Effector memory CD8-positive, alpha-beta T cell (primary cell): ENCODE measurements at regions not wholly inside any gene's neighbourhood (a gene's known extent, or its start where the extent isn't known, plus 50 kb on each side); places are given as distances from the start of the nearest gene placed in this dataset.
"Not testable (repeated sequence)": the region's sequence is repeated elsewhere in the genome, so short reads cannot be mapped to it uniquely, and the experiment has no call there.

Experiments
- ATAC-seq: fragments of 150-1000 bp; cut with Tn5 transposase; replicated peaks from 2 replicates; pipeline ENCODE4 v1.10.0; 2021; ENCODE audit warnings: mild to moderate bottlenecking, moderate library complexity
- DNase-seq, 3 experiments: peaks; one replicate each; pipeline ENCODE4 v3.0.0; 2021
- H3K27ac Mint-ChIP-seq, 2 donors: one replicate each; pipeline ENCODE4 v1.8.0; 2022; ENCODE audit warnings: mild to moderate bottlenecking in 2 of 2, mixed read lengths in 2 of 2, moderate library complexity in 2 of 2
- H3K27me3 Mint-ChIP-seq, 2 donors: one replicate each; pipeline ENCODE4 v1.8.0; 2022; ENCODE audit warnings: mixed read lengths in 2 of 2
- H3K36me3 Mint-ChIP-seq: one replicate; pipeline ENCODE4 v1.8.0; 2022; ENCODE audit warnings: mild to moderate bottlenecking, moderate library complexity, mixed read lengths; ENCODE audit not compliant: insufficient read depth
- H3K4me1 Mint-ChIP-seq, 2 donors: one replicate each; pipeline ENCODE4 v1.8.0; 2022; ENCODE audit warnings: low read depth in 2 of 2, mixed read lengths in 2 of 2
- H3K4me3 Mint-ChIP-seq, 2 donors: one replicate each; pipeline ENCODE4 v1.8.0; 2022; ENCODE audit warnings: mild to moderate bottlenecking in 2 of 2, mixed read lengths in 2 of 2, moderate library complexity in 2 of 2
- H3K9me3 Mint-ChIP-seq, 2 donors: one replicate each; pipeline ENCODE4 v1.8.0; 2022; ENCODE audit warnings: mixed read lengths in 2 of 2

DNA sequence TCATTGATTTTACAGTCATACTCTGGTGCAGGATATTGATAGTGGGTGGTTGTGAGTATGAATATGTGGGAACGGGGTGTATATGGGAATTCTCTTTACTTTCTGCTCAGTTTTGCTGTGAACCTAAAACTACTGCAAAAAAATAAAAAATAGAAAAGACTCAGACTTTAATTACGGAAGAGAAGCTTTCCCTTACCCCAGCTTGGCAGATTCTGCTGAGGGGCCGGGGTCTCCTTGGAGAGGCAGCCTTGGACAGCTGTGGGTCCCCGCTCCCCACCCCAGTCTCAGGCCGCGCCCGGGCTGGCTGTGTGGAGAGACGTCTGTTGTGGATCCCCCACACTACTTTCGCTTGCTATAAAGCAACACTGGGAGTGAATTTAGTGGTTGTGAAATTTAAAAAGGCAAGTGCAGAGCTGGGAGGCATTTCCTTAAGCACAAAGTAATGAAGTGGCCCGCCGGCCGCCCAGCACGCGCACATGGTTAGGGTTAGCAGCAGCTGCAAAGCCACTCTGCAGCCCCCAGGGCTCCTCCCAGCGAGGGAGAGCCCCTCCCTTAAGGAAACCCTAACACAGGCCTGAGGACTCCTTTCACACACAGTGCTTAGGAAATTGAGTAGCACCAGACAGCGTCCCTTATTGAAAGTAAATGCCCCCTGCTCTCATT, 102.4 kb downstream of the DDX1 start:
- no peak for DNase-seq
- H3K4me1 Mint-ChIP-seq, result no peaks in the 10 kb centered on the region

DNA sequence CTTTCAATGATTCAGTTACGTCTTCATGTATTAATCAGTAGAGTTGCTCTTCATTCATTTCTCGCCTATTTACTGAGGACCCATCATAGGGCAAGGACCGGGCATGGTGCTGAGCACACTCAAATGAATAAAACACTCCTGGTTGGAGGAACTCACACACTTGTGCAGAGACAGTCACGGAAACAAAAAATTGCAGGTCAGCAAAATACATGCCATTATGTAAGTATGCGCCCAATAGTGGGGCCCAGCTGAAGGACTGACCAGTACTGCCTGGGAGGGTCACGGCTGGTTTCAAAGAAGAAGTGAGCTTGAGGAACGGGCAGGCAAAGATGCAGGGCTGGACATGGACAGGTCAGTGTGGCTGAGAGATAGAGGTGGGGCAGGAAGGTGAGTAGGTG, 102.9 kb downstream of the DDX1 start:
- Mint-ChIP-seq H3K27ac (no peak overlapping the region), H3K9me3 (peaks cover 0 to 1% of the 10 kb centered on the region in 2 donors), H3K36me3 (no peaks in the 10 kb centered on the region), H3K27me3 (peaks cover 9 to 14% of the 10 kb centered on the region in 2 donors), H3K4me1 (no peaks in the 10 kb centered on the region), H3K4me3 (no peak overlapping the region)
- ATAC-seq (no peak), DNase-seq (no peak)

More for the DNA sequence above, 102.4 kb downstream of the DDX1 start:
- H3K27ac Mint-ChIP-seq, result no peak overlapping the region
- ATAC-seq, result no peak
- peaks cover 15 to 19% of the 10 kb centered on the region in 2 donors for H3K27me3 Mint-ChIP-seq
- H3K36me3 Mint-ChIP-seq, result no peaks in the 10 kb centered on the region
- H3K4me3 Mint-ChIP-seq, result no peak overlapping the region
- no peaks in the 10 kb centered on the region for H3K9me3 Mint-ChIP-seq

DNA sequence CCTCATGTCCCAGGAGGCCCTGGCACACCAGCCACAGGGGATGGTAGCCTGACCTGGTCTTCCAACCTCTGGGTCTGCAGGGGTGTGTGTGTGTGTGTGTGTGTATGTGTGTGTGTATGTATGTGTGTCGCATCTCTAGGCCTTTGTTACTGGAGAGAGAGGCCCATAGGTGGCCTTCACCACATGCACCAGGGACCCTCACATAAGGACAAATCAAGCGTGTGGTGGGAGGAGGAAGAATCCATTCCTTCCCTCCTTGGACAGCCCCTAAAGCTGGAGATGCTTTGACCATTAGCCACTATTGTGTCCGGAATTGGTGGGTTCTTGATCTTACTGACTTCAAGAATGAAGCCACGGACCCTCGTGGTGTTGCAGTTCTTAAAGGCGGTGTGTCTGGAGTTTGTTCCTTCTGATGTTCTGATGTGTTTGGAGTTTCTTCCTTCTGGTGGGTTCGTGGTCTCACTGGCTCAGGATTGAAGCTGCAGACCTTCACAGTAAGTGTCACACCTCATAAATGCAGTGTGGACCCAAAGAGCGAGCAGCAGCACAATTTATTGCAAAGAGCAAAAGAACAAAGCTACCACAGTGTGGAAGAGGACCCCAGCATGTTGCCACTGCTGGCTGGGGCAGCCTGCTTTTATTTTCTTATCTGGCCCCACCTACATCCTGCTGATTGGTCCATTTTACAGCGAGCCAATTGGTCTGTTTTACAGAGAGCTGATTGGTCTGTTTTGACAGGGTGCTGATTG, 104.1 kb downstream of the DDX1 start:
- H3K27me3 Mint-ChIP-seq, result peaks cover 6 to 10% of the 10 kb centered on the region in 2 donors
- H3K27ac Mint-ChIP-seq, result no peak overlapping the region
- ATAC-seq, result no peak
- H3K9me3 Mint-ChIP-seq, result peaks cover 0 to 1% of the 10 kb centered on the region in 2 donors
- no peak for DNase-seq
- no peaks in the 10 kb centered on the region for H3K36me3 Mint-ChIP-seq
- no peak overlapping the region for H3K4me3 Mint-ChIP-seq
- H3K4me1 Mint-ChIP-seq, result no peaks in the 10 kb centered on the region

DNA sequence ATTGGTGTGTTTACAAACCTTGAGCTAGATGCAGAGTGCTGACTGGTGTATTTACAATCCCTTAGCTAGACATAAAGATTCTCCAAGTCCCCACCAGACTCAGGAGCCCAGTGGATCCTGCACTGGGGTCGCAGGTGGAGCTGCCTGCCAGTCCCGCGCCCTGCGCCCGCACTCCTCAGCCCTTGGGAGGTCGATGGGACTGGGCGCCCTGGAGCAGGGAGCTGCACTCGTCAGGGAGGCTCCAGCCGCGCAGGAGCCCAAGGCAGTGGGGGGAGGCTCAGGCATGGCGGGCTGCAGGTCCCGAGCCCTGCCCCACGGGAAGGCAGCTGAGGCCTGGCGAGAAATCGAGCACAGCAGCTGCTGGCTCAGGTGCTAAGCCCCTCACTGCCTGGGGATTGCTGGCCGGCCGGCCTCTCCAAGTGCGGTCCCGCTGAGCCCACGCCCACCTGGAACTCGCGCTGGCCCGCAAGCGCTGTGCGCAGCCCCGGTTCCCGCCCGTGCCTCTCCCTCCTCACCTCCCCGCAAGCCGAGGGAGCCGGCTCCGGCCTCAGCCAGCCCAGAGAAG, 105.0 kb downstream of the DDX1 start:
- H3K36me3 Mint-ChIP-seq, H3K27me3 Mint-ChIP-seq, H3K9me3 Mint-ChIP-seq, H3K4me3 Mint-ChIP-seq, DNase-seq, H3K27ac Mint-ChIP-seq, H3K4me1 Mint-ChIP-seq, ATAC-seq: not testable (repeated sequence)

DNA sequence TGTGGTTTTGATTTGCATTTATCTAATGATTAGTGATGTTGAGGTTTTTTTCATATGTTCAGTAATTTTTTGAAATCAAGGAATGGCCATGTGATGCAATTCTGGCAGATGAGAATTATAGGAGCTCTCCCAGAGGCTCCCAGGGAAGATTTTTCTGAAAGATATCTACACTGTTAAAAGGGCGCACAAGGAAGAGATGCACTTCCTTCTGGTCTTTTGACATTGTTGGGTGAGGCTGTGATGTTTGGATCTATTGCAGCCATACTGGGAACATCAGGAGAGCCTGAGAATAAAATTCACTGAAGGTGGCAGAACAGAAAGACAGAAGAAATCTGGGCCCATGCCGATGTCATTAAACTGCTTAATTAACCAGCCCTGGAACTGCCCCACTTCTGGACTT, 108.5 kb downstream of the DDX1 start:
- no peak for ATAC-seq
- Mint-ChIP-seq H3K27me3 (peaks cover 0 to 23% of the 10 kb centered on the region in 2 donors), H3K36me3 (no peaks in the 10 kb centered on the region), H3K4me1 (no peaks in the 10 kb centered on the region), H3K9me3 (peaks cover 0 to 1% of the 10 kb centered on the region in 2 donors), H3K4me3 (no peak overlapping the region), H3K27ac (no peak overlapping the region)
- no peak for DNase-seq

DNA sequence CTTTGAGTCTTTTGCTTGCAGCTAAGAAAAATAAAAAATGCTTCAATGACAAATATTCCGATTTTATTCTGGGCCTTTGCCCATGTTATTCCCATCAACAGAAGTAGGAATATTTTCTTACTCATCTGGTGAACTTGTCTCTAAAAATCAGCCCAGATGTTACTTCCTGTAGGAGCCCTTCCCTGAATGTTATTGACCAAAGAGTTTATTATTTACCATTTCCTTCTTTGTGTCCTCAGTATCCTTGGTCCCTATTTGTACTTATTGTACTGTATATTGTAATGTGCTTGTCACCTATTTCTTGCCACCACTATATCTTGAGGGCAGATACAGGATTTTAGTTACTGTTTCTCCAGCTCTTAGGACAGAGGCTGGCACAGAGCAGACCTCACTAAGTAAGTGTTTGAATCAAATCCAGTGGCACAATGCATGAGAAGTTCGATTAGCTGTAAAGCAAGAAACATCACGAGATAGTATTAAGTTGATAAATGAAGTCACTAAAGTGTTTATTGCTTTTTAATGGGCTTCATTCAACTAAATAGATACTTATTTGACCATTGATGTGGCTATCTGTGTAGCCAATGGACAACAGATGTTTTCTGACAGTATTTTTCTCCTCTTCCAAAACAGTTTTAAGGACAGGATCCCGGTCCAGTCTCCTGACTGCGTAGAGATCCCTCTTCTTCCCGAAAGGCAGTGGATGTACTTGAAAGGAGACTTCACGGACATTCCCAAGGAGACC, 109.1 kb downstream of the DDX1 start:
- Mint-ChIP-seq H3K27ac (no peak overlapping the region), H3K4me1 (no peaks in the 10 kb centered on the region), H3K36me3 (no peaks in the 10 kb centered on the region), H3K27me3 (peaks cover 0 to 28% of the 10 kb centered on the region in 2 donors), H3K4me3 (no peak overlapping the region), H3K9me3 (peaks cover 0 to 1% of the 10 kb centered on the region in 2 donors)
- no peak for ATAC-seq
- DNase-seq, result no peak

DNA sequence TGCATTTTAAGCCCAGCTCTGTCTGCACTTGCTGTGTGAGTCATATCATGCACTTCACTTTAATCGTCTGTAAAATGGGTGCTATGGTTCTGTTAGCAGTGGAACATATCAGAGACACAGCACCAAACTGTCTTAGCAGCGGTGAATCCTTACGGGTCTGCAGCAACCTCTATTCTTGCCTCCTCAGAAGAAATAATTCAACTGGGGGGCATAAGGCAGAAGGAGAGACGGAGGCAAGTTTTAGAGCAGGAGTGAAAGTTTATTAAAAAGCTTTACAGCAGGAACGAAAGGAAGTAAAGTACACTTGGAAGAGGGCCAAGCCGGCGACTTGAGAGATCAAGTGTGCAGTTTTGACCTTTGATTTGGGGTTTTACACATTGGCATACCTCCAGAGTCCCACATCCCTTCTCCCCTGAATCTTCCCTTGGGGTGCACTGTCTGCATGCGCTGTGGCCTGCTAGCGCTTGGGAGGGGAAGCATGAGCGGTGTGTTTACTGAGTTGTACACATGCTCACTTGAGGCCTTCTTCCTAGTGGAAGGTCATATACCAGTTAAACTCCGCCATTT, 109.8 kb downstream of the DDX1 start:
- ATAC-seq, result no peak
- no peaks in the 10 kb centered on the region for H3K4me1 Mint-ChIP-seq
- no peak for DNase-seq
- peaks cover 0 to 1% of the 10 kb centered on the region in 2 donors for H3K9me3 Mint-ChIP-seq
- no peak overlapping the region for H3K4me3 Mint-ChIP-seq
- peaks cover 0 to 28% of the 10 kb centered on the region in 2 donors for H3K27me3 Mint-ChIP-seq
- no peaks in the 10 kb centered on the region for H3K36me3 Mint-ChIP-seq
- no peak overlapping the region for H3K27ac Mint-ChIP-seq

DNA sequence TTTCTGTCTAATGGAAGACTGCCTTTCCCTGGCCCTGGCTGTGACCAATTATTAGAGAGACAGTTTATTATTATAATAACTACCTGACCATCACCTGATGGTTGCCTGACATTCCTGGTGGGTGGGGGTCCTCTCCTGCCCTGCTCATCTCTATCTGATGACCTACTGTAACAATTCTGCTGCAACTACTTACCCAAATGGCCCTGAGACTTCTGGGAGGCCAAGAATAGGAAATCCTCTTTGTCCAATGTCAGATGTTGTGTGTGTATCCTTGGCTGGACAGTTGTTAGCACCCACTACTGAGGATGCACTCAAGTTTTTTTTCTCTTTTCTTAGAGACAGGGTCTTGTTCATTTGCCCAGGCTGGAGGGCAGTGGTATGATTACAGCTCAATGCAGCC, 110.3 kb downstream of the DDX1 start:
- Mint-ChIP-seq H3K27ac (no peak overlapping the region), H3K4me1 (no peaks in the 10 kb centered on the region), H3K4me3 (no peak overlapping the region), H3K36me3 (no peaks in the 10 kb centered on the region), H3K27me3 (peaks cover 0 to 28% of the 10 kb centered on the region in 2 donors), H3K9me3 (peaks cover 0 to 1% of the 10 kb centered on the region in 2 donors)
- ATAC-seq, result no peak
- DNase-seq, result no peak

DNA sequence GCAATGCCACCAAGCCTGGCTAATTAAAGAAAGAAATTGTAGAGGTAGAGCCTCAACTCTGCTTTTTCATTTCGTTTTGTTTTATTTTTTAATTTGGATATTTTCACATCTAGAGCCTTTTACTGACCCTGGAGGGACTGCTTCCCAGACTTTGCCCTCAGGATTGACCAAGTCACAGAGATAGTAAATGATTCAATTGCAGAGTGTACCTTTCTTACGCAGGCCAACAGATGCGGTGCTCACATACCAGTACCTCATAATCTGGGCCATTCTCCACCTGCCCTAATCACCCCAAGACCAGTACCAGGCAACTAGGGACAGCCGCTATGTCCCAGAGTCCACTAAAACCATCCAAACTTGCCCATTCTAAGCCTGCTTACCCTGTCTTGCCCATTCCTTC, 110.8 kb downstream of the DDX1 start:
- Mint-ChIP-seq H3K36me3 (no peaks in the 10 kb centered on the region), H3K4me1 (no peaks in the 10 kb centered on the region), H3K4me3 (no peak overlapping the region), H3K9me3 (peaks cover 0 to 1% of the 10 kb centered on the region in 2 donors), H3K27ac (no peak overlapping the region), H3K27me3 (peaks cover 0 to 28% of the 10 kb centered on the region in 2 donors)
- ATAC-seq (no peak), DNase-seq (no peak)

DNA sequence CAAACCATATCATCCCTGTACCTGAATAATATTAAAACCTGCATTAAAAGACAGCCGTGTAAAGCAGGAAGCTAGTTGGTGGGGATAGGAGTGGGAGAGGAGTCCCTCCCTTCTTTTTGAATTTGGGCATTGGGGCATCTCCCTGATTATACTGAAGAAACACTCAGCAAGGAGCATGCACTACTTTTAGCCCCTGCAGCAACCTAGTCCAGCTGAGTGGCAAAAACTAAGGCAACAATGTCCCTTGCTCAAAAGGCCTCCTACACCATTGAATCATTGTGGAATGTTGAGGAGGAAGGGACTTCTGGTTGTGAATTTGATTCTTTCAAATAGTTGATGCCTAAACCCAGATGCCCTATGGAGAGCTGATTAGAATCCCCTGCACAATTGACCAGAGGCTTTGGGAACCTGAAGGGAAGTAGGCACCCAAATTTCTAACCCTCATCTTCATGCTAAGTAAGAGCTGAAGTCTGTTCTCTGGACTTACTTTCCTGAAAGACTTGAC, 111.7 kb downstream of the DDX1 start:
- H3K27me3 Mint-ChIP-seq, result peaks cover 0 to 32% of the 10 kb centered on the region in 2 donors
- H3K9me3 Mint-ChIP-seq, result peaks cover 0 to 1% of the 10 kb centered on the region in 2 donors
- no peaks in the 10 kb centered on the region for H3K36me3 Mint-ChIP-seq
- ATAC-seq (no peak), DNase-seq (no peak)
- no peak overlapping the region for H3K4me3 Mint-ChIP-seq
- H3K27ac Mint-ChIP-seq, result no peak overlapping the region
- H3K4me1 Mint-ChIP-seq, result no peaks in the 10 kb centered on the region

DNA sequence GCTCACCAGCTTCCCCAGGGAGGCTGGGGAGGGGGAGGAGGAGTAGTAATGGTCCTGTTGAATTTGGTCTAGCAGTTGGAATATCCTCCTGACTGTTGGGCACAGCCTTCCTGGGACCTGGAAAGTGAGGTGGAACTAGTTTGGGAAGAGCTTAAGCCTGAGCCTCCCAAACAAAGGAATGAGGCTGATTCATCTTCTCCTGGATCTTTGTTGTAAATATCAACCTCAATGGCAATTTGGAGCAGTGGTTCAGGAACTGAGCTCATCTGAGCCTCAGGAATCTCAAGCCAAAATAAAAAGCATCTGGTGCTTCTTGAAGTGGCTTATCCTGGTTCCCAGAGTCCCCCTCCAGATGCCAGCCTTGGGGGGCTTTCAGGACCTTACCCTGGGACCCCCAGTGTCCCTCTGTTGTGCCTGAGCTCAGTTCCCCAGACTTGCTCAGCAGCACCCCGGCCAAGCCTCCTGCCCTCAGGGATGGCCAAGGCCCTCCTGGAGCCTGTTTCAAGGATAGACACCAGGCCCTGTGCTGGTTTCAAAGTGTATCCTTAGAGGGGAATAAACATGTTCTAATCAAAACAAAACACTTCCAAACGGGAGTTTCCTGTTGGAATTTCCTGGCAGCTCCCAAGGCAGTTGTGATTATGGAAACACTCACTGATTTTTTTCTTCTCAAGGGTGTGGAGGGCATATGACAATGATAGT, 112.6 kb downstream of the DDX1 start:
- Mint-ChIP-seq H3K27me3 (peaks cover 0 to 39% of the 10 kb centered on the region in 2 donors), H3K27ac (no peak overlapping the region), H3K4me1 (no peaks in the 10 kb centered on the region), H3K4me3 (no peak overlapping the region), H3K36me3 (no peaks in the 10 kb centered on the region), H3K9me3 (peaks cover 0 to 1% of the 10 kb centered on the region in 2 donors)
- no peak for DNase-seq
- ATAC-seq, result no peak

DNA sequence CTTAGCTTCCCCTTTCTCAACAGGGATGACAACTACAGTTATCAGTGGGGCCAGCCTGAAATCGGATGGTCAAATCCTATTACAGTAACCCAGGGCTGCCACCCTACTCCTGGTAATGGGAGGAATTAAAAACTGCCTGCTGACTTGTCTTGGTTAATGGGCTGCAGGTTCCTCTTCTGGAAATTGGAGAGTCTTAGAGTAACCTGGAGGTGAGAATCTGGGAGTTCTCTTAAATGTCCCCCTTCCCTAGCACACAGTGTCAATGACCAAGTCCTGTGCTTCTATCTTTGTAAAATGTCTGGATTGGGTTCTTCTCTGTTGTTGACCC, 113.1 kb downstream of the DDX1 start:
- DNase-seq (no peak), ATAC-seq (no peak)
- Mint-ChIP-seq H3K4me3 (no peak overlapping the region), H3K9me3 (no peaks in the 10 kb centered on the region), H3K27me3 (peaks cover 3 to 44% of the 10 kb centered on the region in 2 donors), H3K27ac (no peak overlapping the region), H3K36me3 (no peaks in the 10 kb centered on the region), H3K4me1 (no peaks in the 10 kb centered on the region)

DNA sequence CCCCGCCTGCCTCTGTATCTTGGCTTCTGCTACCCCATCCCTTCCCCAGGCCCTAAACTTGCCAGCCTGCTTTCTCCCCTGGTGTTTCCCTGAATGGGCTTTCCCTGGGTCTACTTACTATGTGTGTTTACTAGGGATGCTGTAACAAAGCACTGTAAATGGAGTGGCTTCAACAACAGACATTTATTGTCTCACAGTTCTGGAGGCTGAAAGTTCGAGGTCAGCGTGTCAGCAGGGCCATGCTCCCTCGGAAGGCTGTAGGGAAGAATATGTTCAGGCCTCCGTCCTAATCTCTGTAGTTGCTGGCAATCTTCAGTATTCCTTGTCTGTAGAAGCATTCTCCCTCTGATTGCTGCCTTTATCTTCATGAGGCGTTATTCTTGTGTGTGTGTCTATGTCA, 113.6 kb downstream of the DDX1 start:
- DNase-seq (no peak), ATAC-seq (no peak)
- H3K36me3 Mint-ChIP-seq, result no peaks in the 10 kb centered on the region
- H3K27me3 Mint-ChIP-seq, result peaks cover 9 to 50% of the 10 kb centered on the region in 2 donors
- no peaks in the 10 kb centered on the region for H3K4me1 Mint-ChIP-seq
- H3K27ac Mint-ChIP-seq, result no peak overlapping the region
- no peak overlapping the region for H3K4me3 Mint-ChIP-seq
- H3K9me3 Mint-ChIP-seq, result no peaks in the 10 kb centered on the region
